ENCODE measurements at regions not wholly inside any gene's neighbourhood (a gene's known extent, or its start where the extent isn't known, plus 50 kb on each side); places are given as distances from the start of the nearest gene placed in this dataset.
"Not testable (repeated sequence)": the region's sequence is repeated elsewhere in the genome, so short reads cannot be mapped to it uniquely, and the experiment has no call there.

GRCh38 chr18:45344680-45345079 lies 270.6 kb upstream of the SLC14A2 start:
- not testable (repeated sequence) for DNase-seq

GRCh38 chr18:45349019-45349418 lies 266.3 kb upstream of the SLC14A2 start:
- DNase-seq = no peak

- DNase-seq = no peak
Observed at GRCh38 chr18:45349467-45349866, 265.8 kb upstream of the SLC14A2 start.

GRCh38 chr18:45350404-45351156 lies 264.7 kb upstream of the SLC14A2 start:
- DNase-seq = no peak

GRCh38 chr18:45352874-45353273 lies 262.4 kb upstream of the SLC14A2 start:
- no peak for DNase-seq

GRCh38 chr18:45353530-45353929 lies 261.7 kb upstream of the SLC14A2 start:
- no peak for DNase-seq

GRCh38 chr18:45355944-45356520 lies 259.2 kb upstream of the SLC14A2 start:
- DNase-seq = no peak

- no peak for DNase-seq
Observed at GRCh38 chr18:45357686-45358470, 257.4 kb upstream of the SLC14A2 start.

GRCh38 chr18:45359275-45360009 lies 255.8 kb upstream of the SLC14A2 start:
- no peak for DNase-seq

GRCh38 chr18:45361125-45361851 lies 254.0 kb upstream of the SLC14A2 start:
- DNase-seq = no peak

GRCh38 chr18:45363196-45363595 lies 252.1 kb upstream of the SLC14A2 start:
- DNase-seq = no peak

- no peak for DNase-seq
Observed at GRCh38 chr18:45365835-45366234, 249.4 kb upstream of the SLC14A2 start.

GRCh38 chr18:45370255-45371010 lies 244.8 kb upstream of the SLC14A2 start:
- no peak for DNase-seq

GRCh38 chr18:45373286-45373880 lies 241.9 kb upstream of the SLC14A2 start:
- no peak for DNase-seq

- DNase-seq = no peak
Observed at GRCh38 chr18:45374236-45374635, 241.0 kb upstream of the SLC14A2 start.

GRCh38 chr18:45374878-45375630 lies 240.2 kb upstream of the SLC14A2 start:
- DNase-seq = no peak

- no peak for DNase-seq
Observed at GRCh38 chr18:45376193-45376592, 239.1 kb upstream of the SLC14A2 start.

GRCh38 chr18:45378308-45378707 lies 237.0 kb upstream of the SLC14A2 start:
- no peak for DNase-seq

- no peak for DNase-seq
Observed at GRCh38 chr18:45378933-45379332, 236.3 kb upstream of the SLC14A2 start.

GRCh38 chr18:45379903-45380302 lies 235.4 kb upstream of the SLC14A2 start:
- DNase-seq = no peak

Data from occipital lobe (tissue), 1 donor.